A549 (cell line): ENCODE measurements at regions not wholly inside any gene's neighbourhood (a gene's known extent, or its start where the extent isn't known, plus 50 kb on each side); places are given as distances from the start of the nearest gene placed in this dataset.

Experiments used
- CBX8 ChIP-seq: fragments of 200-600 bp; sonication (generic); IDR thresholded peaks from 2 replicates; pipeline ENCODE4 v1.6.1; 2016
- FOSL2 ChIP-seq, 2 experiments: fragments of 450-650 bp in 1 of 2; fragments of >200 bp in 1 of 2; sonication (Bioruptor Twin) in 1 of 2; formaldehyde crosslinking; IDR thresholded peaks; 2 replicates each; pipeline versions ENCODE4 v1.5.0 to v1.6.1; 2016 to 2020; ENCODE audit warnings: mild to moderate bottlenecking in 1 of 2, moderate library complexity in 1 of 2
- KDM5A ChIP-seq: fragments of 200-600 bp; sonication (generic); IDR thresholded peaks from 2 replicates; pipeline ENCODE4 v1.6.1; 2016; ENCODE audit warnings: antibody characterized with exemption, mild to moderate bottlenecking
- RCOR1 ChIP-seq: fragments of 150-350 bp; IDR thresholded peaks from 2 replicates; pipeline ENCODE4 v1.6.1; 2014; ENCODE audit warnings: antibody characterized with exemption, low read length, low read depth
- RFX5 ChIP-seq: fragments of 450-650 bp; IDR thresholded peaks from 2 replicates; pipeline ENCODE4 v1.7.1; 2014; ENCODE audit warnings: antibody characterized with exemption, mild to moderate bottlenecking, moderate library complexity
- TF ChIP-seq, protein P1 (sequence below): IDR thresholded peaks from 2 replicates; pipeline ENCODE4 v1.6.1; 2012
- TF ChIP-seq, protein P2 (sequence below): fragments of >200 bp; sonication (Bioruptor Twin); formaldehyde crosslinking; IDR thresholded peaks from 3 replicates; pipeline ENCODE4 v1.5.1; 2016

DNA sequence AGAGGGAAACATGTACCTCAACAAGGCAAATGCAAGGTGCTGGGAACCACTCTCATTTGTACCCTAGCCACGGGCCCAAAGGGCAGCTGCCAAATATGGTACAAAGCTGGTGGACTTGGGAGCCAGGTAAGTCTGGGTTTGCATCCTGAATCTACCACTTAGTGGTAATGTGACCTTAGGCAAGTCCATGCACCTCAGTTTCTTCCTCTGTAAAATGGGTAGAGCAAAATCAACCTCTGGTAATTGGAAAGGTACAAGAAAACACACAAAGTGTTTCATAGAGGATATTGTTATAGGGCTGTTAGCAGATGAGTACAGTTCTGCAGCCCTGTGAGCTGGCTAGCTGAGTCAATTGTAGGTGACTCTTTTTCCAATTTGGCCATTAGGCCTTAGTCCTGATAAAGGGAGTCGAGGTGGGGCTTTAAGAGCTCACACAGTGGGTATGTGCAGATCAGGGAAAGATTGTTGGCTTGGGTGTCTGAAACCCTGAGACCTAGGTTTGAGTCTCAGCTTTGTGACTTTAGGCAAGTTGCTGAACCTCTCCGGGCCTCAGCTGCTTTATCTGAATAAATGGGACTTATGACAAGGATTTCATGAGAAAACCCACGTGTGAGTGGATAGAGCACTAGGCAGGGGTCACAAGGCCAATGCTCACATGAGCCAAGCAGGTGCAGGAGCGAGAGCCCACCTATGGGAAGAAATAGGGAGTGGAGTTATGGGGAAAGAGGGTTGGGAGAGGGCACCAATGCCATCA is 121.3 kb upstream of the GDF10 start:
- TF ChIP-seq CBX8 = no peak
- TF ChIP-seq FOSL2 (IDR thresholded peaks at IDR 0.05) = no peak
- no peak for TF ChIP-seq FOSL2 (CRISPR knock-in tag; IDR thresholded peaks at IDR 0.05)
- TF ChIP-seq, protein P1, sequence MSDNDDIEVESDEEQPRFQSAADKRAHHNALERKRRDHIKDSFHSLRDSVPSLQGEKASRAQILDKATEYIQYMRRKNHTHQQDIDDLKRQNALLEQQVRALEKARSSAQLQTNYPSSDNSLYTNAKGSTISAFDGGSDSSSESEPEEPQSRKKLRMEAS = no peak
- TF ChIP-seq, protein P2, sequence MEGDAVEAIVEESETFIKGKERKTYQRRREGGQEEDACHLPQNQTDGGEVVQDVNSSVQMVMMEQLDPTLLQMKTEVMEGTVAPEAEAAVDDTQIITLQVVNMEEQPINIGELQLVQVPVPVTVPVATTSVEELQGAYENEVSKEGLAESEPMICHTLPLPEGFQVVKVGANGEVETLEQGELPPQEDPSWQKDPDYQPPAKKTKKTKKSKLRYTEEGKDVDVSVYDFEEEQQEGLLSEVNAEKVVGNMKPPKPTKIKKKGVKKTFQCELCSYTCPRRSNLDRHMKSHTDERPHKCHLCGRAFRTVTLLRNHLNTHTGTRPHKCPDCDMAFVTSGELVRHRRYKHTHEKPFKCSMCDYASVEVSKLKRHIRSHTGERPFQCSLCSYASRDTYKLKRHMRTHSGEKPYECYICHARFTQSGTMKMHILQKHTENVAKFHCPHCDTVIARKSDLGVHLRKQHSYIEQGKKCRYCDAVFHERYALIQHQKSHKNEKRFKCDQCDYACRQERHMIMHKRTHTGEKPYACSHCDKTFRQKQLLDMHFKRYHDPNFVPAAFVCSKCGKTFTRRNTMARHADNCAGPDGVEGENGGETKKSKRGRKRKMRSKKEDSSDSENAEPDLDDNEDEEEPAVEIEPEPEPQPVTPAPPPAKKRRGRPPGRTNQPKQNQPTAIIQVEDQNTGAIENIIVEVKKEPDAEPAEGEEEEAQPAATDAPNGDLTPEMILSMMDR = no peak
- no peak for TF ChIP-seq RFX5
- TF ChIP-seq KDM5A = no peak
- no peak for TF ChIP-seq RCOR1
